Heart left ventricle (tissue), 13 donors: ENCODE measurements at regions not wholly inside any gene's neighbourhood (a gene's known extent, or its start where the extent isn't known, plus 50 kb on each side); places are given as distances from the start of the nearest gene placed in this dataset.

Source experiments
- POLR2A ChIP-seq, 2 donors: fragments of 450-650 bp; IDR thresholded peaks; one replicate each; pipeline ENCODE4 v1.6.1; 2017; ENCODE audit warnings: antibody characterized with exemption in 2 of 2, mild to moderate bottlenecking in 2 of 2, moderate library complexity in 2 of 2
- TF ChIP-seq, protein P1 (sequence below), 12 donors: fragments of 200-600 bp; sonication (generic) in 4 of 12; IDR thresholded peaks; one replicate each; pipeline versions ENCODE4 v1.5.0 to v1.8.0; 2018 to 2022; ENCODE audit warnings: antibody characterized with exemption in 12 of 12, mild to moderate bottlenecking in 5 of 12
- donor health status: ischemic (EF 13 %, LVEDD 7.1; RV severe dilation, severe dysfunction).
- donor health status: DM: no; HTN: yes; CAD: no.
- donor health status: DM: no; HTN: no; CAD: no.
- donor health status: ischemic (EF 25% LVEDD 6.9; RV normal size, moderate dysfunction).
- donor health status: ischemic (EF 25% LVEDD 5.7; RV mildly dilated, moderate dysfunction).
- donor health status: ischemic (EF 35%, LVEDD 5.7; RV mildly dilated, moderate dysfunction).
- donor health status: nonischemic (EF 11% LVEDD 7.7; RV severe dilation, severe dysfunction).
- donor health status: DM: yes; HTN: yes; CAD: no.
- donor health status: PGD.
- donor health status: ischemic (EF 29% LVEDD 5.4; RV normal size, mild dysfunction).
- donor health status: nonischemic (EF 23%, LVEDD 6.1; RV moderate dilation, normal function).

GRCh38 chr7:152913492-152913891 lies 153.9 kb downstream of the ACTR3B start:
- TF ChIP-seq, protein P1, sequence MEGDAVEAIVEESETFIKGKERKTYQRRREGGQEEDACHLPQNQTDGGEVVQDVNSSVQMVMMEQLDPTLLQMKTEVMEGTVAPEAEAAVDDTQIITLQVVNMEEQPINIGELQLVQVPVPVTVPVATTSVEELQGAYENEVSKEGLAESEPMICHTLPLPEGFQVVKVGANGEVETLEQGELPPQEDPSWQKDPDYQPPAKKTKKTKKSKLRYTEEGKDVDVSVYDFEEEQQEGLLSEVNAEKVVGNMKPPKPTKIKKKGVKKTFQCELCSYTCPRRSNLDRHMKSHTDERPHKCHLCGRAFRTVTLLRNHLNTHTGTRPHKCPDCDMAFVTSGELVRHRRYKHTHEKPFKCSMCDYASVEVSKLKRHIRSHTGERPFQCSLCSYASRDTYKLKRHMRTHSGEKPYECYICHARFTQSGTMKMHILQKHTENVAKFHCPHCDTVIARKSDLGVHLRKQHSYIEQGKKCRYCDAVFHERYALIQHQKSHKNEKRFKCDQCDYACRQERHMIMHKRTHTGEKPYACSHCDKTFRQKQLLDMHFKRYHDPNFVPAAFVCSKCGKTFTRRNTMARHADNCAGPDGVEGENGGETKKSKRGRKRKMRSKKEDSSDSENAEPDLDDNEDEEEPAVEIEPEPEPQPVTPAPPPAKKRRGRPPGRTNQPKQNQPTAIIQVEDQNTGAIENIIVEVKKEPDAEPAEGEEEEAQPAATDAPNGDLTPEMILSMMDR (IDR thresholded peaks at IDR 0.05) = no peak
- no peak for TF ChIP-seq POLR2A (IDR thresholded peaks at IDR 0.05)
